A549 (cell line): ENCODE measurements at regions not wholly inside any gene's neighbourhood (a gene's known extent, or its start where the extent isn't known, plus 50 kb on each side); places are given as distances from the start of the nearest gene placed in this dataset.

ENCODE experiments used
- EHMT2 ChIP-seq: fragments of 200-600 bp; sonication (generic); IDR thresholded peaks from 2 replicates; pipeline ENCODE4 v1.6.1; 2016; ENCODE audit warnings: antibody characterized with exemption, low read depth, mild to moderate bottlenecking, moderate library complexity
- EP300 ChIP-seq, 2 experiments: fragments of >200 bp; sonication (Bioruptor Twin); formaldehyde crosslinking; IDR thresholded peaks; 2 replicates in 1 of 2; 3 replicates in 1 of 2; pipeline ENCODE4 v1.6.1; 2016 to 2017
- FOXS1 ChIP-seq: fragments of 250-450 bp; sonication (Bioruptor Pico); IDR thresholded peaks from 2 replicates; pipeline ENCODE4 v1.5.0; 2020; ENCODE audit warnings: mild to moderate bottlenecking, moderate library complexity
- POLR2A ChIP-seq: IDR thresholded peaks from 2 replicates; pipeline ENCODE4 v1.6.1; 2012; ENCODE audit warnings: mild to moderate bottlenecking, low read length
- TF ChIP-seq, protein P1 (sequence below): fragments of >200 bp; sonication (Bioruptor Twin); formaldehyde crosslinking; IDR thresholded peaks from 3 replicates; pipeline ENCODE4 v1.5.1; 2016
- TF ChIP-seq, protein P2 (sequence below): fragments of 200-600 bp; sonication (generic); IDR thresholded peaks from 2 replicates; pipeline ENCODE4 v1.6.1; 2016; ENCODE audit warnings: antibody characterized with exemption, mild to moderate bottlenecking, moderate library complexity
- TF ChIP-seq, protein P3 (sequence below): fragments of 150-350 bp; IDR thresholded peaks from 2 replicates; pipeline ENCODE4 v1.6.1; 2014; ENCODE audit warnings: low read depth, mild to moderate bottlenecking, low read length

DNA sequence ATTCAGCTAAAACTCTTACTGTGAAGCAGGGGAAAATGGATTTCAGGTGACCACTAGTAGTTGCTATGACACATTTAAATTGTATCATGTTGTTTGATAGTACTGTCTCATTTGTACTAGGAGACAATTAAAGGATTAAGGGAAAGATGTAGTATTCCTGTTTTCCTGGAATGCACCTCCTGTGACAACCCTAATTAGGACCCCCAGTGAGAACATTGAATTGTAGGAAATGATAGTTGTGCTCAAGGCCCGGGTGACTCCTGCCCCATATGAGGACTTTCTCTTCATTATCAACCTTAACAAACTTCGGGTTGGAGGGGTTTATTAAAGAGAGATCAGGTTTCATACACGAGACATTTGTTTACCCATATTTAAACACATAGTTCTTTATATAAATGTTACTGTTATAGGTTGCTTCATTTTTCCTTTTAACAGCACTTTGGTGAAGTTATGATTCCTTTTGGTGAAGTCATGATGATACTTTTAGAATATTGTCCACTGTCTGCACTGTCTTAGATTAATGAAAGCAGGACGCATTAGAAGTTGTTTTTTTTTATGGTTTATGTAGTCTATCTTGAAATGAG is 392.6 kb upstream of the NAALADL2 start:
- TF ChIP-seq EHMT2: no peak
- TF ChIP-seq POLR2A: no peak
- TF ChIP-seq, protein P1, sequence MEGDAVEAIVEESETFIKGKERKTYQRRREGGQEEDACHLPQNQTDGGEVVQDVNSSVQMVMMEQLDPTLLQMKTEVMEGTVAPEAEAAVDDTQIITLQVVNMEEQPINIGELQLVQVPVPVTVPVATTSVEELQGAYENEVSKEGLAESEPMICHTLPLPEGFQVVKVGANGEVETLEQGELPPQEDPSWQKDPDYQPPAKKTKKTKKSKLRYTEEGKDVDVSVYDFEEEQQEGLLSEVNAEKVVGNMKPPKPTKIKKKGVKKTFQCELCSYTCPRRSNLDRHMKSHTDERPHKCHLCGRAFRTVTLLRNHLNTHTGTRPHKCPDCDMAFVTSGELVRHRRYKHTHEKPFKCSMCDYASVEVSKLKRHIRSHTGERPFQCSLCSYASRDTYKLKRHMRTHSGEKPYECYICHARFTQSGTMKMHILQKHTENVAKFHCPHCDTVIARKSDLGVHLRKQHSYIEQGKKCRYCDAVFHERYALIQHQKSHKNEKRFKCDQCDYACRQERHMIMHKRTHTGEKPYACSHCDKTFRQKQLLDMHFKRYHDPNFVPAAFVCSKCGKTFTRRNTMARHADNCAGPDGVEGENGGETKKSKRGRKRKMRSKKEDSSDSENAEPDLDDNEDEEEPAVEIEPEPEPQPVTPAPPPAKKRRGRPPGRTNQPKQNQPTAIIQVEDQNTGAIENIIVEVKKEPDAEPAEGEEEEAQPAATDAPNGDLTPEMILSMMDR: no peak
- TF ChIP-seq, protein P2, sequence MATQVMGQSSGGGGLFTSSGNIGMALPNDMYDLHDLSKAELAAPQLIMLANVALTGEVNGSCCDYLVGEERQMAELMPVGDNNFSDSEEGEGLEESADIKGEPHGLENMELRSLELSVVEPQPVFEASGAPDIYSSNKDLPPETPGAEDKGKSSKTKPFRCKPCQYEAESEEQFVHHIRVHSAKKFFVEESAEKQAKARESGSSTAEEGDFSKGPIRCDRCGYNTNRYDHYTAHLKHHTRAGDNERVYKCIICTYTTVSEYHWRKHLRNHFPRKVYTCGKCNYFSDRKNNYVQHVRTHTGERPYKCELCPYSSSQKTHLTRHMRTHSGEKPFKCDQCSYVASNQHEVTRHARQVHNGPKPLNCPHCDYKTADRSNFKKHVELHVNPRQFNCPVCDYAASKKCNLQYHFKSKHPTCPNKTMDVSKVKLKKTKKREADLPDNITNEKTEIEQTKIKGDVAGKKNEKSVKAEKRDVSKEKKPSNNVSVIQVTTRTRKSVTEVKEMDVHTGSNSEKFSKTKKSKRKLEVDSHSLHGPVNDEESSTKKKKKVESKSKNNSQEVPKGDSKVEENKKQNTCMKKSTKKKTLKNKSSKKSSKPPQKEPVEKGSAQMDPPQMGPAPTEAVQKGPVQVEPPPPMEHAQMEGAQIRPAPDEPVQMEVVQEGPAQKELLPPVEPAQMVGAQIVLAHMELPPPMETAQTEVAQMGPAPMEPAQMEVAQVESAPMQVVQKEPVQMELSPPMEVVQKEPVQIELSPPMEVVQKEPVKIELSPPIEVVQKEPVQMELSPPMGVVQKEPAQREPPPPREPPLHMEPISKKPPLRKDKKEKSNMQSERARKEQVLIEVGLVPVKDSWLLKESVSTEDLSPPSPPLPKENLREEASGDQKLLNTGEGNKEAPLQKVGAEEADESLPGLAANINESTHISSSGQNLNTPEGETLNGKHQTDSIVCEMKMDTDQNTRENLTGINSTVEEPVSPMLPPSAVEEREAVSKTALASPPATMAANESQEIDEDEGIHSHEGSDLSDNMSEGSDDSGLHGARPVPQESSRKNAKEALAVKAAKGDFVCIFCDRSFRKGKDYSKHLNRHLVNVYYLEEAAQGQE: no peak
- TF ChIP-seq, protein P3, sequence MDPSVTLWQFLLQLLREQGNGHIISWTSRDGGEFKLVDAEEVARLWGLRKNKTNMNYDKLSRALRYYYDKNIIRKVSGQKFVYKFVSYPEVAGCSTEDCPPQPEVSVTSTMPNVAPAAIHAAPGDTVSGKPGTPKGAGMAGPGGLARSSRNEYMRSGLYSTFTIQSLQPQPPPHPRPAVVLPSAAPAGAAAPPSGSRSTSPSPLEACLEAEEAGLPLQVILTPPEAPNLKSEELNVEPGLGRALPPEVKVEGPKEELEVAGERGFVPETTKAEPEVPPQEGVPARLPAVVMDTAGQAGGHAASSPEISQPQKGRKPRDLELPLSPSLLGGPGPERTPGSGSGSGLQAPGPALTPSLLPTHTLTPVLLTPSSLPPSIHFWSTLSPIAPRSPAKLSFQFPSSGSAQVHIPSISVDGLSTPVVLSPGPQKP: no peak
- no peak for TF ChIP-seq FOXS1 (CRISPR knock-in tag)
- TF ChIP-seq EP300 (IDR thresholded peaks at IDR 0.05): no peak
